ENCODE measurements at regions not wholly inside any gene's neighbourhood (a gene's known extent, or its start where the extent isn't known, plus 50 kb on each side); places are given as distances from the start of the nearest gene placed in this dataset.
"Not testable (repeated sequence)": the region's sequence is repeated elsewhere in the genome, so short reads cannot be mapped to it uniquely, and the experiment has no call there.

GRCh38 chr9:89689321-89689720 lies 84.5 kb downstream of the GADD45G start:
- H3K4me3 Mint-ChIP-seq; H3K27ac Mint-ChIP-seq; H3K9me3 Mint-ChIP-seq; ATAC-seq (replicated peaks); H3K4me1 Mint-ChIP-seq (ENCODE audit: low read depth in 2 of 2); H3K36me3 Mint-ChIP-seq (ENCODE audit: insufficient read depth); DNase-seq: not testable (repeated sequence)
- H3K27me3 Mint-ChIP-seq: peaks cover 13 to 26% of the 10 kb centered on the region in 2 donors

GRCh38 chr9:89690334-89690912 lies 85.6 kb downstream of the GADD45G start:
- peaks cover 2 to 7% of the 10 kb centered on the region in 2 donors for H3K4me1 Mint-ChIP-seq (ENCODE audit: low read depth in 2 of 2)
- H3K4me3 Mint-ChIP-seq: no peak overlapping the region
- no peak overlapping the region for H3K27ac Mint-ChIP-seq
- H3K36me3 Mint-ChIP-seq (ENCODE audit: insufficient read depth): no peaks in the 10 kb centered on the region
- peaks cover 13 to 29% of the 10 kb centered on the region in 2 donors for H3K27me3 Mint-ChIP-seq
- no peaks in the 10 kb centered on the region for H3K9me3 Mint-ChIP-seq
- DNase-seq (no peak), ATAC-seq (replicated peaks) (peak; percentile 42)

GRCh38 chr9:89695441-89695891 lies 90.7 kb downstream of the GADD45G start:
- H3K9me3 Mint-ChIP-seq: no peaks in the 10 kb centered on the region
- H3K27me3 Mint-ChIP-seq: peaks cover 12 to 17% of the 10 kb centered on the region in 2 donors
- H3K36me3 Mint-ChIP-seq (ENCODE audit: insufficient read depth): no peaks in the 10 kb centered on the region
- DNase-seq: no peak
- H3K27ac Mint-ChIP-seq: no peak overlapping the region
- peaks cover 2 to 5% of the 10 kb centered on the region in 2 donors for H3K4me1 Mint-ChIP-seq (ENCODE audit: low read depth in 2 of 2)
- no peak overlapping the region for H3K4me3 Mint-ChIP-seq
- ATAC-seq (replicated peaks): no peak

GRCh38 chr9:89695979-89696378 lies 91.2 kb downstream of the GADD45G start:
- DNase-seq; H3K27ac Mint-ChIP-seq; H3K4me3 Mint-ChIP-seq; H3K4me1 Mint-ChIP-seq (ENCODE audit: low read depth in 2 of 2); H3K36me3 Mint-ChIP-seq (ENCODE audit: insufficient read depth); H3K9me3 Mint-ChIP-seq; ATAC-seq (replicated peaks): not testable (repeated sequence)
- peaks cover 12 to 17% of the 10 kb centered on the region in 2 donors for H3K27me3 Mint-ChIP-seq

GRCh38 chr9:89696780-89697179 lies 92.0 kb downstream of the GADD45G start:
- Mint-ChIP-seq H3K27me3 (peaks cover 12 to 17% of the 10 kb centered on the region in 2 donors), H3K4me1 (ENCODE audit: low read depth in 2 of 2) (peaks cover 0 to 2% of the 10 kb centered on the region in 2 donors), H3K36me3 (ENCODE audit: insufficient read depth) (no peaks in the 10 kb centered on the region), H3K27ac (no peak overlapping the region), H3K4me3 (no peak overlapping the region), H3K9me3 (no peaks in the 10 kb centered on the region)
- no peak for ATAC-seq (replicated peaks)
- no peak for DNase-seq

GRCh38 chr9:89697553-89697952 lies 92.7 kb downstream of the GADD45G start:
- Mint-ChIP-seq H3K27me3 (peaks cover 12 to 17% of the 10 kb centered on the region in 2 donors), H3K4me1 (ENCODE audit: low read depth in 2 of 2) (peaks cover 0 to 4% of the 10 kb centered on the region in 2 donors)
- ATAC-seq (replicated peaks): no peak

GRCh38 chr9:89698411-89699005 lies 93.7 kb downstream of the GADD45G start:
- Mint-ChIP-seq H3K27ac (no peak overlapping the region), H3K9me3 (no peaks in the 10 kb centered on the region), H3K4me3 (no peak overlapping the region), H3K36me3 (ENCODE audit: insufficient read depth) (no peaks in the 10 kb centered on the region), H3K4me1 (ENCODE audit: low read depth in 2 of 2) (peaks cover 0 to 4% of the 10 kb centered on the region in 2 donors), H3K27me3 (peaks cover 13 to 16% of the 10 kb centered on the region in 2 donors)
- DNase-seq: no peak
- no peak for ATAC-seq (replicated peaks)

More at GRCh38 chr9:89697553-89697952, 92.7 kb downstream of the GADD45G start:
- H3K4me3 Mint-ChIP-seq: no peak overlapping the region
- no peak for DNase-seq
- no peaks in the 10 kb centered on the region for H3K9me3 Mint-ChIP-seq
- no peak overlapping the region for H3K27ac Mint-ChIP-seq
- no peaks in the 10 kb centered on the region for H3K36me3 Mint-ChIP-seq (ENCODE audit: insufficient read depth)

GRCh38 chr9:89699646-89700045 lies 94.8 kb downstream of the GADD45G start:
- Mint-ChIP-seq H3K4me1 (ENCODE audit: low read depth in 2 of 2) (peaks cover 0 to 4% of the 10 kb centered on the region in 2 donors), H3K9me3 (no peaks in the 10 kb centered on the region), H3K36me3 (ENCODE audit: insufficient read depth) (no peaks in the 10 kb centered on the region), H3K27ac (no peak overlapping the region), H3K4me3 (no peak overlapping the region), H3K27me3 (peaks cover 4 to 15% of the 10 kb centered on the region in 2 donors)
- DNase-seq (no peak), ATAC-seq (replicated peaks) (no peak)

GRCh38 chr9:89701221-89701798 lies 96.5 kb downstream of the GADD45G start:
- peak; percentile 10 to 45 (median 35) for DNase-seq
- Mint-ChIP-seq H3K4me1 (ENCODE audit: low read depth in 2 of 2) (peaks cover 0 to 4% of the 10 kb centered on the region in 2 donors), H3K36me3 (ENCODE audit: insufficient read depth) (no peaks in the 10 kb centered on the region), H3K27ac (peak overlapping the region in 1 of 2 donors; percentile 51), H3K9me3 (no peaks in the 10 kb centered on the region), H3K4me3 (peak overlapping the region in 1 of 2 donors; percentile 45), H3K27me3 (peaks cover 0 to 15% of the 10 kb centered on the region in 2 donors)
- peak; percentile 97 for ATAC-seq (replicated peaks)

- ATAC-seq (replicated peaks): no peak
- H3K9me3 Mint-ChIP-seq: no peaks in the 10 kb centered on the region
- H3K4me3 Mint-ChIP-seq: no peak overlapping the region
- no peaks in the 10 kb centered on the region for H3K36me3 Mint-ChIP-seq (ENCODE audit: insufficient read depth)
- peaks cover 0 to 15% of the 10 kb centered on the region in 2 donors for H3K27me3 Mint-ChIP-seq
- H3K27ac Mint-ChIP-seq: no peak overlapping the region
- no peak for DNase-seq
- H3K4me1 Mint-ChIP-seq (ENCODE audit: low read depth in 2 of 2): peaks cover 0 to 4% of the 10 kb centered on the region in 2 donors
Observed at GRCh38 chr9:89702401-89702800, 97.6 kb downstream of the GADD45G start.

- Mint-ChIP-seq H3K36me3 (ENCODE audit: insufficient read depth) (no peaks in the 10 kb centered on the region), H3K4me3 (no peak overlapping the region), H3K27me3 (peaks cover 7 to 14% of the 10 kb centered on the region in 2 donors), H3K27ac (no peak overlapping the region), H3K4me1 (ENCODE audit: low read depth in 2 of 2) (peaks cover 0 to 7% of the 10 kb centered on the region in 2 donors), H3K9me3 (no peaks in the 10 kb centered on the region)
- no peak for ATAC-seq (replicated peaks)
- DNase-seq: no peak
Observed at GRCh38 chr9:89705651-89706050, 100.8 kb downstream of the GADD45G start.

GRCh38 chr9:89706086-89706485 lies 101.3 kb downstream of the GADD45G start:
- Mint-ChIP-seq H3K27ac (no peak overlapping the region), H3K4me1 (ENCODE audit: low read depth in 2 of 2) (peaks cover 0 to 7% of the 10 kb centered on the region in 2 donors)

GRCh38 chr9:89706731-89707191 lies 101.9 kb downstream of the GADD45G start:
- Mint-ChIP-seq H3K27me3 (peaks cover 7 to 14% of the 10 kb centered on the region in 2 donors), H3K27ac (no peak overlapping the region), H3K9me3 (no peaks in the 10 kb centered on the region), H3K36me3 (ENCODE audit: insufficient read depth) (no peaks in the 10 kb centered on the region), H3K4me3 (no peak overlapping the region), H3K4me1 (ENCODE audit: low read depth in 2 of 2) (peaks cover 0 to 5% of the 10 kb centered on the region in 2 donors)
- ATAC-seq (replicated peaks) (no peak), DNase-seq (no peak)

More at GRCh38 chr9:89706086-89706485, 101.3 kb downstream of the GADD45G start:
- ATAC-seq (replicated peaks) (no peak), DNase-seq (no peak)
- Mint-ChIP-seq H3K27me3 (peaks cover 7 to 14% of the 10 kb centered on the region in 2 donors), H3K36me3 (ENCODE audit: insufficient read depth) (no peaks in the 10 kb centered on the region), H3K4me3 (no peak overlapping the region), H3K9me3 (no peaks in the 10 kb centered on the region)
